Testis (tissue), 2 donors: ENCODE measurements at regions not wholly inside any gene's neighbourhood (a gene's known extent, or its start where the extent isn't known, plus 50 kb on each side); places are given as distances from the start of the nearest gene placed in this dataset.

ENCODE experiments used
- DNase-seq: peaks from one replicate; pipeline ENCODE4 v3.0.0-alpha.2; 2019
- H3K27ac ChIP-seq, 2 donors: fragments of 200-600 bp; sonication (generic); one replicate each; pipeline ENCODE4 v1.5.1; 2019
- H3K27me3 ChIP-seq: fragments of 200-600 bp; sonication (generic); one replicate; pipeline ENCODE4 v1.5.1; 2019
- H3K36me3 ChIP-seq: fragments of 200-600 bp; sonication (generic); one replicate; pipeline ENCODE4 v1.5.1; 2017; ENCODE audit warnings: low read depth; ENCODE audit errors: missing control alignments
- H3K4me1 ChIP-seq: fragments of 200-600 bp; sonication (generic); one replicate; pipeline ENCODE4 v1.5.1; 2019
- H3K4me3 ChIP-seq, 2 donors: fragments of 200-600 bp; sonication (generic); one replicate each; pipeline ENCODE4 v1.5.1; 2017 to 2019
- H3K9me3 ChIP-seq: fragments of 200-600 bp; sonication (generic); one replicate; pipeline ENCODE4 v1.5.1; 2017
- CTCF ChIP-seq, 3 experiments: fragments of 450-650 bp in 2 of 3; fragments of 200-600 bp in 1 of 3; sonication (generic) in 1 of 3; IDR thresholded peaks; one replicate each; pipeline ENCODE4 v1.5.1; 2016 to 2019; ENCODE audit warnings: antibody characterized with exemption in 3 of 3, mild to moderate bottlenecking in 2 of 3, moderate library complexity in 1 of 3
- POLR2A ChIP-seq: fragments of 450-650 bp; IDR thresholded peaks from one replicate; pipeline ENCODE4 v1.6.1; 2017; ENCODE audit warnings: antibody characterized with exemption, mild to moderate bottlenecking, moderate library complexity
- WGBS, 2 donors: methylation state at CpG; one replicate each; pipeline ENCODE4 v1.1.5; 2018; 5-methylcytosine and 5-hydroxymethylcytosine counted together
- intact Hi-C: fragments of 100-400 bp; cut with DNase I; formaldehyde crosslinking; loops from one replicate; pipeline ENCODE4 v1.15.1; 2023; ENCODE audit warnings: low total_unique reads

DNA sequence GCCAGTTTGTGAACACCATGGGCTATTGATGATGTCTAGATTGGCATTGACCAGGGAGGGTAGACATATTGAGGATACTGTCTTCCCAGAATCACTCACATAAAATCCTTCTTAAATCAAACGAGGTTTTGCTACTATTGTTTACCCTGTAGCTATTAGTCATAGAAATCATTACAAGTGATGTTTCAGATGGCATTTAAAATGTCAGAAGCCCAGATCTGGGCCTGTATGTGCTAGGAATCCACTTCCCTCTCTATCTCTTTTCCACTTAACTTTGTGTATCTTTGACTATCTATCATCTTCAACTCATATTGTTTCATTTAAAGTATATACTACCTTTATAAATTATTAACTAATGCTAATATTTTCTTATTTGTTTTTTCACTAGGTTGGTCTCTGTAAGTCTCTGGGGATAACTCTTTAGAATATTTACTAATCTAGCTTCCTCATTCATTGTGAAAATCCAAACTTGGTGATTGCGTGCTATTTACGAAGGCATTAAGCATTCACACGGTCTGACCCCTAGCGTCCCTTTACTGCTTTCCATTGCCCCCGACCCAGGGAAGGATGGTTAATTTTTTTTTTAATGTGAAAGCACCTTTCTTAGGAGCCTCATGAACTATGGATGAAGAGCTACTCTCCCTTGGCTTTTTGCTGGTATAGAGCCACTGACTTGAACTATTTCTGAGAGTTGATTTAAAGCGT is 281.8 kb downstream of the GPATCH2 start:
- Histone ChIP-seq H3K27ac (no peak overlapping the region), H3K36me3 (no peaks in the 10 kb centered on the region), H3K27me3 (no peaks in the 10 kb centered on the region), H3K9me3 (no peaks in the 10 kb centered on the region), H3K4me3 (no peak overlapping the region), H3K4me1 (no peaks in the 10 kb centered on the region)
- intact Hi-C loops, result no loop called here
- TF ChIP-seq CTCF (IDR thresholded peaks at IDR 0.05) (no peak), POLR2A (no peak)
- no peak for DNase-seq
- 74 to 80% methylated on average over 7 of the region's 7 CpGs for WGBS, 2 donors

GRCh38 chr1:217344712-217345111 is 286.2 kb downstream of the GPATCH2 start:
- WGBS, 2 donors, result 82% methylated on average over 1 of the region's 1 CpG

DNA sequence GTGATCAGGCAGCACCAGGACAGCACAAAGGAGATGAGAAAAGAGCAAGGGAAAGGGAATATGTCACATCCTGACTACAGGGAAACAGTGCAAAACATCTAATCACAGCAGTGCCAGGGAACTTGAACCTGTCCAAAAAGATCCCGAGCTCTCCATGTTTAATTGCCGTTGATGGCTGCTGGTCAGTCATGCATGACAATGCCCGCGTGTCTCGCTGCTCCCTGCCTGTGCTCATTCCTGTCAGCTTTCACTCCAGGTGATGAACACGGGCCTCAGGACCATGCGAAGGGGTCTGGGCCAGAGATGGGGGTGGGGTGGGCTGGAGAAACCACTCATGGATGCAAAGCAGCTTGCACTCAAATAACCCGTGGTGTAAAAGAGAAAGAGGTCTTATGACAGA is 287.0 kb downstream of the GPATCH2 start:
- H3K27me3 ChIP-seq, result no peaks in the 10 kb centered on the region
- intact Hi-C loops, result no loop called here

More at GRCh38 chr1:217344712-217345111, 286.2 kb downstream of the GPATCH2 start:
- Histone ChIP-seq H3K27ac (no peak overlapping the region), H3K4me1 (no peaks in the 10 kb centered on the region), H3K4me3 (no peak overlapping the region), H3K27me3 (no peaks in the 10 kb centered on the region), H3K36me3 (no peaks in the 10 kb centered on the region), H3K9me3 (no peaks in the 10 kb centered on the region)
- intact Hi-C loops, result no loop called here
- no peak for TF ChIP-seq CTCF (IDR thresholded peaks at IDR 0.05)
- no peak for TF ChIP-seq POLR2A
- DNase-seq, result no peak

DNA sequence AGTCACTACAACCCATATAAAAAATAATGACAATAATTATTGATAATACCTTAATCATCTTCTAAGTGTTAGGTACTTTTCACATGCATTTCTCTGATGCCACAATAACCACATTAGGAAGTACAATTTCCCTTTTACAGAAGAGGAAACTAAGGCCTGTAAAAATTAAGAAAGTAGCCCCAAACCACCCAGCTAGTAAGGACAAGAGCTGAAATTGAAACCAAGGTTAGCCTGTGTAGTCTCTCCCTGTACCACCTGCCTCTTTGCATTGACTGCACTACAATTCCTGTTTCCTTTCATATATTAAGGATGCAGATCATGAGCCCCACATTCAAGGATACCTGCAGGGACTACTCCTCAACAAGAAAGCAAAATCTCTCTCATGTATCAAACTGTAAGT is 288.8 kb downstream of the GPATCH2 start:
- no peak for DNase-seq
- H3K4me1 ChIP-seq, result no peaks in the 10 kb centered on the region
- H3K4me3 ChIP-seq, result no peak overlapping the region
- no peaks in the 10 kb centered on the region for H3K36me3 ChIP-seq
- H3K27ac ChIP-seq, result no peak overlapping the region
- H3K9me3 ChIP-seq, result no peaks in the 10 kb centered on the region
- intact Hi-C loops, result no loop called here
- TF ChIP-seq CTCF (IDR thresholded peaks at IDR 0.05) (no peak), POLR2A (no peak)
- H3K27me3 ChIP-seq, result no peaks in the 10 kb centered on the region

More for the DNA sequence above, 287.0 kb downstream of the GPATCH2 start:
- DNase-seq, result no peak
- Histone ChIP-seq H3K4me1 (no peaks in the 10 kb centered on the region), H3K36me3 (no peaks in the 10 kb centered on the region), H3K4me3 (no peak overlapping the region), H3K9me3 (no peaks in the 10 kb centered on the region), H3K27ac (no peak overlapping the region)
- WGBS, 2 donors, result 46 to 55% methylated on average over 8 of the region's 8 CpGs
- TF ChIP-seq POLR2A (no peak), CTCF (IDR thresholded peaks at IDR 0.05) (no peak)

DNA sequence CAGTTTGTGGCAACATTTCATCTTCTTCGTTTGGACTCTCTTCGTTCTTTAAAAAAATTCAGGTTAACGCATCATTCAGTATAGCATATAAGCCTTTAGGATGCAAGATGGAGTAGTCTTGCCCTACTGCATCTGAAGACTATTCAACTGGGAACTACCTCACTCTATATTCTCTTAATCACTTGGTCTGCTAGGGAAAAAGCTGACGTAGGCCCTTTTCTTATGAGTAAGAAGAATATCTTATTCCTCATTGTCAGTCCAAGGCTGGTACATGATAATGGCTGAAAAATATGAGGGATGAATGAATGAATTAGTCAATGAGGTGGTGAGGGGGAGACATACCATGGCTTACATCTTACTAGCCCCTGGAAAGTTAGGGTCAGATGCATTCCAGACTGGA is 294.2 kb downstream of the GPATCH2 start:
- H3K36me3 ChIP-seq, result no peaks in the 10 kb centered on the region
- 96 to 97% methylated on average over 4 of the region's 4 CpGs for WGBS, 2 donors
- intact Hi-C loops, result no loop called here
- H3K27me3 ChIP-seq, result no peaks in the 10 kb centered on the region
- no peaks in the 10 kb centered on the region for H3K4me1 ChIP-seq
- DNase-seq, result no peak
- no peaks in the 10 kb centered on the region for H3K9me3 ChIP-seq
- no peak for TF ChIP-seq POLR2A
- no peak for TF ChIP-seq CTCF (IDR thresholded peaks at IDR 0.05)
- H3K4me3 ChIP-seq, result no peak overlapping the region
- H3K27ac ChIP-seq, result no peak overlapping the region
